ENCODE measurements at regions not wholly inside any gene's neighbourhood (a gene's known extent, or its start where the extent isn't known, plus 50 kb on each side); places are given as distances from the start of the nearest gene placed in this dataset.

DNA sequence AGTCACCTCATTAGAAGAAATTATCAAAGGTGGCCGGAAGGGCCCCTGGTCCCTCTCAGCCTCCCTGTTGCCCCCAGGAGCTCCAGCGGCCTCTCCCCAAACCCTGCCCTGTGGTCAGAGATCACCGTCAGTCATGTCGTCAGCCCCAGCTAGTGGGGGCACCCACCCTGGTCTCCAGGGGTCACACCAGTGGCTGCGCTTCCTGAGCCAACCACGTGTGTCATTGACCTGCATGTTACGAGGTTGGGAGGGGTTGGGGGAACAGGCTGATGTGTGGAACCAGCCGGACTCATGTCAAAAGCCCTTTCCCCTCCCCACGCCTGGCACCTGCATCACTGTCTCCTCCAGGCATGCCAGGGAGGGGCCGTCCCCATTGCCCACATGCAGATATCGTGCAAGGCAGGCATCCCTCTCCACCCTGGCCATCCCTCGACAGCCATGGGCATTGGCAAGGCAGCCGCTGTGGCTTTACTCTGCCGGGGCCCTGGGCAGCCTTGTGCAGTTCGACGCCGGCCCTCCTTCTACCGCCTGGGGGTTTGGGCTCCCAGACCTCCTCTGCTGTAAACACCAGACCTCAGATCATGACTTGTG, 128.7 kb downstream of the CRYAA start (continued):
- TF ChIP-seq CBX8 (IDR thresholded peaks at IDR 0.05; ENCODE audit: borderline replicate concordance, low read depth, low read length), result no peak
- no peak for TF ChIP-seq SAP30 (IDR thresholded peaks at IDR 0.05; ENCODE audit: insufficient read depth, insufficient replicate concordance, low read length)

Measured in H1 (cell line).